Neuron (in vitro differentiated cells): ENCODE measurements at regions not wholly inside any gene's neighbourhood (a gene's known extent, or its start where the extent isn't known, plus 50 kb on each side); places are given as distances from the start of the nearest gene placed in this dataset.

ENCODE experiments used
- H2AFZ ChIP-seq: one replicate; pipeline ENCODE4 v1.6.1; 2013; ENCODE audit warnings: low read depth, mild to moderate bottlenecking, inconsistent platforms, low read length, moderate library complexity
- H3K27me3 ChIP-seq: one replicate; pipeline ENCODE4 v1.6.1; 2013; ENCODE audit warnings: low read length; ENCODE audit not compliant: insufficient read depth
- H3K36me3 ChIP-seq: one replicate; pipeline ENCODE4 v1.6.1; 2013; ENCODE audit warnings: low read length; ENCODE audit not compliant: insufficient read depth
- H3K4me1 ChIP-seq: one replicate; pipeline ENCODE4 v1.6.1; 2013; ENCODE audit warnings: low read length; ENCODE audit not compliant: insufficient read depth
- H3K4me3 ChIP-seq: 2 replicates; pipeline ENCODE4 v1.5.1; 2013; ENCODE audit warnings: mild to moderate bottlenecking, low read length, moderate library complexity
- H3K9me3 ChIP-seq: one replicate; pipeline ENCODE4 v1.6.1; 2013; ENCODE audit warnings: low read length

DNA sequence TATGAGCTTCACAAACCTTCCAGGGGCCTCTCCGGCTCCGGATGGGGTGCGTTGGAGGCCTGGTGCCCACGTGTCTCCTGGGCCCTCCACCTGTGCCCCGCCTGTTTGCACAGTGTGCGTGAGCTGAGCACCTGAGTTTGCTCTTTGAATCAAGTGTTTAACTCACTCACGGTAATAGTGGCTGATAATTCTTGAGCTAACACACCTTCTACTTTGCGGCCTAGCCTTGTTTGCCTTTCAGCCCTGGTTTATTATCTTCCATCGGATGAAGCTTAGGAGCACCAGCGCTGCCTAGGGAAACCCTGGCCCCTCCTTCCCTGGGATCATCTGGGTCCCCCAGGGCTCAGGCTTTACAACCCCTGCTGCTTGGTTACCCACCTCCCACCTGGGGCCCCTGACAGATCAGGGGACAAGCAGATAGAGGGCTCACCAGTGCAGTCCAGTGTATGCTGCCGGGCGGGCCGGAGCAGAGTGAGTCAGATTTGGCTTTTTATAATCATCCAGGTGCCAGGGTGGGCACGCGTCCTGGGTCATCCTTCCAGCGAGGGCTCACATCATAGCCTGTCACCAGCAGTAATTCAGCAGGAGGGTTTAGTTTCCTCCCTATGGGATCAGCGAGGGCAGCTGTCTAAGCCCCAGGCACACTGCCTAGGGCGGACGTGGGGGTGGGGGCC, 62.8 kb upstream of the RFLNA start:
- Histone ChIP-seq H3K27me3 (no peaks in the 10 kb centered on the region), H3K4me1 (no peaks in the 10 kb centered on the region), H3K4me3 (no peak overlapping the region), H3K36me3 (no peaks in the 10 kb centered on the region), H2AFZ (no peak overlapping the region), H3K9me3 (peaks cover 4% of the 10 kb centered on the region)

DNA sequence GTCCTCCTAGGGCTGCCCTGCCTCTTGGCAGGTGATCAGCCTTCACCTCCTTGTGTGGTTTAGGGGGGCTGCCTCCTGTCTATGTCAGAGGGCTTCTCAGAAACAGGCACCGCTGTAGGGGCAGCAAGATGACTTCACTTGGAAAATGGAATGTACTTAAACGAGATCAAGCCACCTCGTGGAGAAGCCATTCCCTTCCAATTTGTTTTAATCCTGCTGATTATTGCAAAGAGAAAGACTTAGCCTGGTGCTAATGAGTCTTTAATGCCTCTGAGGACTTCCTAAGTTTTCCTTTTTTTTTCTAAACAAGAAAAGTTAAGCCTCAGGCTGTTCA, 62.3 kb upstream of the RFLNA start:
- Histone ChIP-seq H3K27me3 (no peaks in the 10 kb centered on the region), H3K9me3 (peaks cover 4% of the 10 kb centered on the region), H3K4me3 (no peak overlapping the region), H3K36me3 (no peaks in the 10 kb centered on the region), H2AFZ (no peak overlapping the region), H3K4me1 (no peaks in the 10 kb centered on the region)

- no peaks in the 10 kb centered on the region for H3K36me3 ChIP-seq
- H3K9me3 ChIP-seq, result peaks cover 4% of the 10 kb centered on the region
- H3K4me3 ChIP-seq, result no peak overlapping the region
- H2AFZ ChIP-seq, result no peak overlapping the region
- H3K4me1 ChIP-seq, result no peaks in the 10 kb centered on the region
- H3K27me3 ChIP-seq, result no peaks in the 10 kb centered on the region
Observed at GRCh38 chr12:124233041-124233796, 61.7 kb upstream of the RFLNA start.

DNA sequence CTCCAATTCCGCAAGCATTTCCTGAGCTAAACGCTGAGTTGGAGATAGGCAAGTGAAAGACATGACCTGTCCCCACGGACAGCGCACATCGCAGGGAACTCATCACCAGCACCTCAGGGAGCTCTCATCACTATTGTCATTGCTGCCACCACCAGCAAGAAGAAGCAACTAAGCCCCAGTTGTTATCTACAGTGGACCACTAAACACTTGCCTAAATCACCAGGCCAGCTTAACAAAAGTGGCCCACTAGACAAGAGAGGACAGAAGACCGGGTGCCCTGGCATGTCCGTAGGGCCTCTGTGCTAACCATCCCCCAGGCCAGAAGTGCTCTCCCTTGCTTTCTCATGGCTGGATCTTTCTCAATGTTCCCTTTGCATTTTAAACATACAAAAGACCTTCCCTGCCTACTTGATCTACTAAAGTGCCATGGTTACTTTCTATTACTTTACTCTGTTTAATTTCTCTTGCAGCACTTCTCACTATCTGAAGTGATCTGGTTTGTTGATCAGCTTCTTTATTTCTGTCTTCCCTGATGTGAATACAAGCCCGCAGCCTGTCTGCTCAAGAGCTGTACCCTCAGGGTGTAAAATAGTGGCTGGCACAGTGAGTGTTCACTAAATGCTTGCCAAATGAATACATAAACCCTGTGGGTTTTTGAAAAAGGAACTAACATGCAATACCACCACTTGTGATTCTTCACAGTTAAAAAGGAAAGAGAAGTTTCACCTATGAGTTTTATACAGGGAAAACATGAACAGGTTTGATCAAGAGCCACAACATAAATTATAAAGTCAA, 60.9 kb upstream of the RFLNA start:
- H3K9me3 ChIP-seq, result peaks cover 4% of the 10 kb centered on the region
- H3K4me1 ChIP-seq, result no peaks in the 10 kb centered on the region
- H2AFZ ChIP-seq, result no peak overlapping the region
- H3K36me3 ChIP-seq, result no peaks in the 10 kb centered on the region
- H3K4me3 ChIP-seq, result no peak overlapping the region
- no peaks in the 10 kb centered on the region for H3K27me3 ChIP-seq

DNA sequence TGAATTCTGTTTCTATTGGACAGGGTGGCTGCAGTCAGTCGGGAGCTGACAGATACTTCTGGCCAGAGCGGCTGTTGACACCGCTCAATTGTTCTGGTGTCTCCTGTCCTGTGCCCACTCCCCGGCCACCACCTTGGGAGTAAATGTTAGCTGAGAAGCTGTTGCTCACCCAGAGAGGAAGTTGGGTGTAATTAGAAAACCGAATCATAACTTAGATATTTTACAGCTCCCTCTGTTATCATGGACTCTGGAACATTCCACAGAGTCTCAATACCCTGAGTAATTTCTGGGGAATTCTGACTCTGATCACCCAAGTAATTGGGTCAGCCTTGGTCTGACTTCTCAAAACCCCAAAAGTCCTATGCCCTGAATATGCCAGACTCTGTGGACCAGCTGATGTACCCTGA, 58.3 kb upstream of the RFLNA start:
- no peak overlapping the region for H3K4me3 ChIP-seq
- no peaks in the 10 kb centered on the region for H3K27me3 ChIP-seq
- no peaks in the 10 kb centered on the region for H3K4me1 ChIP-seq
- H3K36me3 ChIP-seq, result no peaks in the 10 kb centered on the region
- peaks cover 5% of the 10 kb centered on the region for H3K9me3 ChIP-seq
- H2AFZ ChIP-seq, result no peak overlapping the region

DNA sequence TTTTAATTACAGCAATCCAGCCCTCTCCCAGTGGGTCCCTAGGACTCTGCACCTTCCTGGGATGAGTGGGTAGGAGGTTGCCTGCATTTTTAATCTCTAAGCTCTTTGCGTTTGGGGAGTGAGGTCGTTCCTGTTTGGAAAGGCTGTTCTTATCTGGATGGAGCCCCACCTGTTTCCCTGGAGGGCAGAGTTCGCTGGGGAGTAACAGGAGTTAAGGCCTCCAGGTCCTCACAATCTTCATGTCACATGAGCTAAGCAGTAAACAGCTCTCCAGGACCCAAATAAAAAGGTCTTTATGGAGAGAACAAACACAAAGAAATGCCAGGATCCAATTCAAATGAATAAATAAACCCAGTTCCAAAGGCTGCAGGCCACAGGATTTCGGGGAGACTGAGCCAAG, 56.0 kb upstream of the RFLNA start:
- Histone ChIP-seq H3K27me3 (no peaks in the 10 kb centered on the region), H2AFZ (no peak overlapping the region), H3K4me3 (no peak overlapping the region), H3K9me3 (peaks cover 5% of the 10 kb centered on the region), H3K4me1 (no peaks in the 10 kb centered on the region), H3K36me3 (no peaks in the 10 kb centered on the region)

DNA sequence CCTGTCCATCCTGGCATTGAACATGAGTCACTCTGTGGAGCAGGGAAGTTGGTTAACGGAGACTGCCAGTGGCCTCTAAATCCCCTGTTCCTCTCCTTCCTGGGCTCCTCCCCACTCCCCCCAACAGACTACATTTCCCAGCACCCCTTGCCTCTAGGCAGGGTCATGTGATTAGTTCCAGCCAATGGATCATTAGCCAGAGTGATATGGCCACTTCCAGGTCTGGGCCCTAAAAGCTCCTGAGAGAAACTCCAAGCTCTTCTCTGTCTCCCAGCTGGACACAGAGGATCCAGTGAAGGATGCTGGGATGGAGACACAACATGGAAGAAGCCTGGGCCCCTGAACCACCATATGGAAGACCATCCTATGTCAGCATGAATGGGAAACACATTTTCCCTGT, 54.4 kb upstream of the RFLNA start:
- H3K4me3 ChIP-seq, result no peak overlapping the region

DNA sequence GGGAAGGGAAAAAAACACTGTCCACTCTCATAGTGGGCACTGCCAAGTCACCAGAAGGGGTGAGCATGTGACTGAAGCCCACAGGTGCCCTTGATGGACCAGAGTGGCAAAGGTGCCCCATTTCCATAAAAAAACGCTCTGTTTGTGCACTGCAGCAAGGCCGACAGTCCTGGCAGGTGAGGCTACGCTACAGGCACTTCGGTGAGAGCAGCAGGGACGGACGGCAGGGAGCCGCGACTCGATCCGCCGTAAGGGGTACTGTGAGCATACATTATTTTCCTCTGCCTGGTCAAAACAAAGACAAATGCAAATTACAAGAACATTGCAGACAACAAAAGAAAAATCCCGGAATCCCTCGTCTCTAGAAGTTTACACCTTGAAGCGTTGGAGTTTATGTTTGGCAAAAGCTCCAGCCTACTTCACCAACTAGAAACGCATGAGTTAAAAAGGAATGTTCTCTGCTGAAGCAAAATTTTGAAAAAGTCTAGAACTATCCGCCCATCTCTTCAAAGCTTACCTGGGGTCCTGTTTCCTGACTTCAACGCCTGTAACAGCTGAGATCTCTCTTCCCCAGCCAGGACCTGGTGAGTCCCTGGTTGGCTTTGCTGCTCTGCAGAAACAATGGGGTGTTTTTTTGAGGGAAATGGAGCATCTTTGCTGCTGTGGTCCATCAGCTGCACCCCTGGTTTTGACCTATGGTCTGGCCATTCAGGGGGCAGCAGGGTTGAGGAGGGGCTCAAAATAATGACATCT, 52.9 kb upstream of the RFLNA start:
- no peaks in the 10 kb centered on the region for H3K27me3 ChIP-seq
- no peaks in the 10 kb centered on the region for H3K4me1 ChIP-seq
- H3K4me3 ChIP-seq, result no peak overlapping the region
- H3K9me3 ChIP-seq, result peaks cover 3% of the 10 kb centered on the region
- no peaks in the 10 kb centered on the region for H3K36me3 ChIP-seq
- no peak overlapping the region for H2AFZ ChIP-seq

More for the DNA sequence above, 54.4 kb upstream of the RFLNA start:
- peaks cover 3% of the 10 kb centered on the region for H3K9me3 ChIP-seq
- no peaks in the 10 kb centered on the region for H3K36me3 ChIP-seq
- H3K27me3 ChIP-seq, result no peaks in the 10 kb centered on the region
- no peaks in the 10 kb centered on the region for H3K4me1 ChIP-seq
- H2AFZ ChIP-seq, result no peak overlapping the region

- no peak overlapping the region for H3K4me3 ChIP-seq
- H3K27me3 ChIP-seq, result no peaks in the 10 kb centered on the region
- H2AFZ ChIP-seq, result no peak overlapping the region
- H3K4me1 ChIP-seq, result no peaks in the 10 kb centered on the region
- no peaks in the 10 kb centered on the region for H3K36me3 ChIP-seq
- H3K9me3 ChIP-seq, result peaks cover 3% of the 10 kb centered on the region
Observed at GRCh38 chr12:124242529-124243065, 52.3 kb upstream of the RFLNA start.

- Histone ChIP-seq H3K27me3 (no peaks in the 10 kb centered on the region), H3K36me3 (no peaks in the 10 kb centered on the region), H2AFZ (no peak overlapping the region), H3K9me3 (peaks cover 3% of the 10 kb centered on the region), H3K4me3 (no peak overlapping the region), H3K4me1 (no peaks in the 10 kb centered on the region)
Observed at GRCh38 chr12:124243936-124244335, 51.0 kb upstream of the RFLNA start.
